ENCODE measurements at regions not wholly inside any gene's neighbourhood (a gene's known extent, or its start where the extent isn't known, plus 50 kb on each side); places are given as distances from the start of the nearest gene placed in this dataset.
A peak's percentile ranks its signal among the peaks of the same experiment; 100 is the strongest.

GRCh38 chr7:12921751-12922345, 234.4 kb downstream of the ARL4A start:
- intact Hi-C loops (cut with DNase I), result no loop called here
- peaks cover 0 to 4% (median 0%) of the 10 kb centered on the region in 9 donors for H3K4me1 ChIP-seq
- TF ChIP-seq CTCF (IDR thresholded peaks at IDR 0.05), result peak in 1 of 9 donors; percentile 3
- H3K4me3 ChIP-seq, result no peak overlapping the region
- WGBS, 2 donors, result 50 to 60% methylated on average over 5 of the region's 5 CpGs
- no peak overlapping the region for H3K27ac ChIP-seq
- H3K27me3 ChIP-seq, result no peaks in the 10 kb centered on the region
- ATAC-seq, result peak in 7 of 8 donors; percentile 53 to 88 (median 76)
- DNase-seq, result peak in 1 of 2 donors; percentile 14
- H3K9me3 ChIP-seq, result no peaks in the 10 kb centered on the region
- no peaks in the 10 kb centered on the region for H3K36me3 ChIP-seq

- TF ChIP-seq CTCF (IDR thresholded peaks at IDR 0.05), result no peak
- intact Hi-C loops (cut with DNase I), result no loop called here
- Histone ChIP-seq H3K27ac (no peak overlapping the region), H3K27me3 (no peaks in the 10 kb centered on the region), H3K4me3 (no peak overlapping the region), H3K4me1 (peaks cover 0 to 4% (median 0%) of the 10 kb centered on the region in 9 donors), H3K36me3 (no peaks in the 10 kb centered on the region), H3K9me3 (no peaks in the 10 kb centered on the region)
- no peak for ATAC-seq
- no peak for DNase-seq
- WGBS, 2 donors, result 92 to 95% methylated on average over 4 of the region's 4 CpGs
These were observed 236.5 kb downstream of the ARL4A start for GRCh38 chr7:12923971-12924370.

GRCh38 chr7:12926206-12926605, 238.8 kb downstream of the ARL4A start:
- no peak for DNase-seq
- intact Hi-C loops (cut with DNase I), result no loop called here
- ATAC-seq, result no peak
- H3K27me3 ChIP-seq, result no peaks in the 10 kb centered on the region
- TF ChIP-seq CTCF (IDR thresholded peaks at IDR 0.05), result no peak
- peaks cover 0 to 4% (median 0%) of the 10 kb centered on the region in 9 donors for H3K4me1 ChIP-seq
- H3K36me3 ChIP-seq, result no peaks in the 10 kb centered on the region
- H3K9me3 ChIP-seq, result no peaks in the 10 kb centered on the region
- no peak overlapping the region for H3K4me3 ChIP-seq
- H3K27ac ChIP-seq, result no peak overlapping the region

GRCh38 chr7:12927635-12928434, 240.4 kb downstream of the ARL4A start:
- intact Hi-C loops (cut with DNase I), result no loop called here
- no peak overlapping the region for H3K4me3 ChIP-seq
- ATAC-seq (no peak), DNase-seq (no peak)
- no peaks in the 10 kb centered on the region for H3K27me3 ChIP-seq
- no peaks in the 10 kb centered on the region for H3K4me1 ChIP-seq
- H3K27ac ChIP-seq, result no peak overlapping the region
- WGBS, 2 donors, result 78 to 84% methylated on average over 4 of the region's 4 CpGs
- H3K36me3 ChIP-seq, result no peaks in the 10 kb centered on the region
- no peak for TF ChIP-seq CTCF (IDR thresholded peaks at IDR 0.05)
- no peaks in the 10 kb centered on the region for H3K9me3 ChIP-seq

All from heart right ventricle (tissue), 16 donors.